ENCODE measurements at regions not wholly inside any gene's neighbourhood (a gene's known extent, or its start where the extent isn't known, plus 50 kb on each side); places are given as distances from the start of the nearest gene placed in this dataset.
"Not testable (repeated sequence)": the region's sequence is repeated elsewhere in the genome, so short reads cannot be mapped to it uniquely, and the experiment has no call there.

DNA sequence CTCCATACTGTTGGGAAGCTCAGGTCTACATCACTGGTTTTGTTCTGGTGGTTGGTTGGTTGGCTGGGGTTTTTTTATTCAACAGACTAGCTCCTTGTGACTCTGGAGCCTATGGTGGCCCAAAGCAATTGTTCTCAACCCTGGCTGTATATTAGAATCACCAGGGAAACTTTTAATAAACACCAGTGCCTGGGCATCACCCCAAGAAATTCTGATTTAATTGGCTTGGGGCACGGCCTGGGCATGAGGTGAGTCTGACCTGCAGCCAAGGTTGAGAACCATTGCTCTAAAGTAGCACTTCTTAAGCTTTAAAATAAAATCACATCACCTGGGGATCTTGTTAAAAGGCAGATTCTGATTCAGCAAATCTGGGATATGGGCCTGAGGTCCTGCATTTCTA lies 184.1 kb downstream of the C1D start:
- DNase-seq = no peak

GRCh38 chr2:67879586-67880290 lies 183.1 kb downstream of the C1D start:
- DNase-seq = no peak

GRCh38 chr2:67880291-67880761 lies 182.5 kb downstream of the C1D start:
- DNase-seq = no peak

GRCh38 chr2:67881816-67882215 lies 181.0 kb downstream of the C1D start:
- DNase-seq = no peak

DNA sequence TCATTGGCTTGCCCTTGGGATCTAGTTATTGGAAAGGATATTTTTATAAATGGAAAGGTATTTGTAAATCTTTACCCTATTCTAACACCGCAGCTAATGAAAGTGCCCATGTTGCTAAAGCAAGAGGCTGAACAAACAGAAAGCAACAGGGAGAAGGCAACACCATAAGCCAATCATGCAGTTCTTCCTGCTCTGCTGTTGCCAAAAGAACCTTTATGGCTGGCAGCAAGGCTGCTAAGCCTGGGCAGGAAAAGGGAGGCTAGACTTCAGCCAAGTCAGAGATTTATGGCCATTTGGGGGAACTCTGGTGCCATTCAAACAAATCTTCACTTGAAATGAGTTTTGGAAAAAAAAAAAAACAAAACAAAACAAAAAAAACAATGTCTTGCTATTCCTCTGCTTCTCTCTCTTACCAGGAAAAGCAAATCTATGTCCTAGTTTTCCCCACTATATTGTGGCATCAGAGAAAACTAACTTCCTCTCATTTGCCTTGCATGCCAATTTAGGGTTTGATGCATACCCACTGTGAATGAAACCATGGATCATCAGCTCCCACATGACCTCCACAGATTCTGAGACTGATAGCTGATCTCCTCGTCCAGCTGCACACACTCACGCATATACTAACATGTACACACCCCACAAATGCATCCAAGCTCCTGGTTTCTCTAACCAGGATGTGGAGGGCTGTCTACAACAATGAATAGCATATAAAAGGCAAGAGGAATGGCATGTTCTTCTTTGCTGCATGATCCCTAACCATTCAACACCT lies 179.3 kb downstream of the C1D start:
- no peak for DNase-seq

DNA sequence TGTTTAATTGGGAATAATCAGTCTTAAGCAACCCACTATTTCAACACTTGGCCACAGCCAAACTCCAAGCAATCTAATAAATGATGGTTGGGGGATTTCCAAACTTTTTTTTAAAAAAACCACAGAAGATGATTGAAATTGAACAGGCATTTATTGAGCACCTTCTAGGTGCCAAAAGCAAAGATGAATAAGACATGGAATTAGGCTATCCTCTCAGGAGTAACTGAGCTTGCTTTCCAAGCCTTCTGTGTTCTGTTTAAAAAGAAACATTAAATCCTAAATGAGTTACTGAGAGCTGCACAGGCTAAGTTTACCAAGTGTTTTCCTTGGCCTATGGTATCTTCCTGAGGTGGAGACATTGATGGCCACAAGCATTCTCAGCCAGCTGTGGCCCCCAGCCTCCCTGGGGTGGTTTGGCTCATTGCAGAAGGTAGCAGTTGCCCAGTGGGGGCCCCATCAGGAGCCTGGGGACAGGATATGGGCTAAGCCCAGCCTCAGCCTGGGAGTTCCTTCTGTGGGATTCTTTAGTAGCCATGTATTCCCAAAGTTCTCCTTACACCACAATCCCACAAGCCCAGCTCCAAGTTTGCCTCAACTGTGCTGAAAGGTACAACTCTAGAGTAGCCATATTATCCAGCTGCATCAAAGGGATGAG lies 174.3 kb downstream of the C1D start:
- DNase-seq = no peak

- no peak for DNase-seq
Measured at GRCh38 chr2:67889056-67889455, 173.7 kb downstream of the C1D start.

DNA sequence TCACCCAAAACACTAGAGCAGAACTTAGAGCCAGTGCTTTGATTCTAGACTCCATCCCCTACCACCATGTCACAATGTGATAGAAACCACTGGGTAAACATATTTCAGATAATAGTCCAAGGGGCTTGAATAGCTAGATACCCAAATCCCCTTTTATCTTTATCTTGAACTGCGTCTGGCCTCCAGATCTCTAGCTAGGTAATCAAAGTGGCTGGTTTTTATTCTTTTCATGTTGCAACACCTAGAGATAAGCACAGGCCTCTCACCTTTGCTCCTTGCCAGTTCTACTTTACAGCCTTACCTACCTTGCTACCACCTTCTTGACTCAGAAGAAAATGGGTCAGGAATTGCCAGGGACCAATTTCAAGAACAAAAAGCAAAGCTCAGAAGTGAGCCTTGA lies 171.2 kb downstream of the C1D start:
- no peak for DNase-seq

- DNase-seq = no peak
Measured at GRCh38 chr2:67892339-67892846, 170.4 kb downstream of the C1D start.

- DNase-seq = no peak
Measured at GRCh38 chr2:67895227-67895941, 167.4 kb downstream of the C1D start.

GRCh38 chr2:67896076-67896475 lies 166.7 kb downstream of the C1D start:
- DNase-seq = no peak

GRCh38 chr2:67896476-67896875 lies 166.3 kb downstream of the C1D start:
- no peak for DNase-seq

DNA sequence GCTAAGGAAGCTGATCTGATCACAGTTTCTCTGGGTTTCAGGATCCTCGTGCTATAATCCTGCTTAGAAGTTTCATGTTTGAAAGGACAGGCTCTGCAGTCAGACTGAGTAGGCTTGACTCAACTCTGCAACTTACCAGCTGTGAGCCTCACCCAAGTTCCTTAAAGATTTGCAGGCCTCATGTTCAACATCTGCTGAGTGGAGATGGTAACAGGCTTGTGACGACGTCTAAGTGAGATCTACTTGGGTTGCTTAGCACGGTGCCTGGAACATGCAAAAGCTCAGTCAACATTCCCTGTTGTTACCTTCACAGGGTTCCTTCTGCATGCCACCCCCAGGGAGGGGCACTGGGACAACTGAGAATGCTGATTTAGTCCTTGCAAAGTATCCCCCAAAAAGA lies 164.2 kb downstream of the C1D start:
- no peak for DNase-seq

DNA sequence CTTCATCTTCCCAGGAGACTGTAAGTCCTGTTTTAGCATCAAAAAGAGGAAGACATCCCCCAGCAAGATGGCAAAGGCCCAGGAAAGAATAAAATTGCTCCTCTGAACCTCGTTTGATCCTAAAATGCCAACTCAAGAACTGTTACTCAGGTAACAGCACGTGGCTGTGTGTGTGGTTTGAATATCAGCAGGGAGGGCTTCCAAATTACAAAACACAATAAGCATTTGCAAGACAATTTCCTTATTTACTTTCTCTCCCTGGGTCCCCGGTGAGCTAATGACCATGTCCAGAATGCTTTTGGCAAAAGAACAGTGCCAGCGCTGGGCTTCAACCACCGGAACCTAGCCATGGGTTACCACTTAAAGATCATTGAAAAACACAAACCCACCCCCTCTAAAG lies 163.6 kb downstream of the C1D start:
- peak; percentile 57 for DNase-seq

- no peak for DNase-seq
Measured at GRCh38 chr2:67900826-67901225, 162.0 kb downstream of the C1D start.

DNA sequence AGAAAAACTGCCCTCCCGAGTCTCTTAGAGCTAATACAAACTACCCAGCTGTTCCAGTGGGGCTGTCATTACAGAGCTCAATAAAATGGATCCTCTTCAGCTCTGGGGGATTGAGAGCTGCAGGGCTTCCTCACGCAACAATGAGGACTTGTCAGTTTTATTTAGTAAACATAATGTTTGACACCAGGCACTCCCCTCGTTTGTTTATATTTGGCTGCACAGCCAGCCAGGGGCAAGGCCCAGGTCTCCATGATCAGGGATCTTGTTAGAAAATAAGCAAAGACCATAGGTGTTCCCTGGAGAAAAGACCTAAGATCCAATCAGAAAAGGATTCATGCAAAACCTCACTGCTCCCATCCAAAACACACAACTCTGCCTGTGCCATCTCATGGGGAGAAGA lies 158.2 kb downstream of the C1D start:
- no peak for DNase-seq

GRCh38 chr2:67904966-67905365 lies 157.8 kb downstream of the C1D start:
- no peak for DNase-seq

DNA sequence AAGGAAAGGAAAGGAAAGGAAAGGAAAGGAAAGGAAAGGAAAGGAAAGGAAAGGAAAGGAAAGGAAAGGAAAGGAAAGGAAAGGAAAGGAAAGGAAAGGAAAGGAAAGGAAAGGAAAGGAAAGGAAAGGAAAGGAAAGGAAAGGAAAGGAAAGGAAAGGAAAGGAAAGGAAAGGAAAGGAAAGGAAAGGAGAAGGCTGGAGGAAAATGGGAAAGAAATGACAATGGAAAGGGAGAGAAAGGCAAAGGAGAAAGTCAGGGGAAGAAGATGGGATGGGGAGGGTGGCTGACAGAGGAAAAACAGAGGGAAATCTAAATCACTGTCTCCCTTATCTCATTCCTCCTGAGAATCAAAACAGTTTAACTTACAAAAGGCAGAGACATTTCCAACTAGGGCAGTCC lies 156.3 kb downstream of the C1D start:
- not testable (repeated sequence) for DNase-seq

DNA sequence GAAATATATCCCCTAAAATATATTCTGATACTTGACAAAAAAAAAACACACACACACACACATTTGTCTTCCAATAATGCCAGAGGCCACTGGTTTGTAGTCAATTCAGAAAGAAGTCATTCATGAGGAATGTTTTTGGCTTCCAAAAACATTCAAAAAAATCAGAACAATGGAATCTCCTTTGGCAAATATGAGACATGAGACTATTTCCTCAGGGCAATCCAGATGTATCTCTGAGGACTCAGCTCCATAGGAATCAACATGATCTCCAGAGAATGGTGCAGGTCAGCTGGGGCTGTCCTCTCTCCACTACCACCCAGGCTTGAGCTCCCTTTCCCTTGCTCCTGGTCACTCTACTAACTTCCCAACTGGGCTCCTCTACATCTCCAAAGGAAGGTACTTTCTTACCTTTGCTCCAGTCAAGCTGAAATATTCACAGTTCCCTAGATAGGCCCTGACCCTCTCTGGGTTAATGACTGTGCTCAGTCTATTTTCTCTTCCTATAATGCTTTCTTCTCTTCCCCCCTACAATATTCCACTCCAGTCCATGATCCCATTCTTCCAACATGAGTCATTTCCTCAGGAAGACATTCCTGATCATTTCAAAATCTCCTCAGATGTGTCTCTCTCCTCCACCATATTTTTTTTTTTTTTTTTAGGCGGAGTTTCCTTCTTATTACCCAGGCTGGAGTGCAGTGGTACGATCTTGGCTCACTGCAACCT lies 145.3 kb downstream of the C1D start:
- no peak for DNase-seq

DNA sequence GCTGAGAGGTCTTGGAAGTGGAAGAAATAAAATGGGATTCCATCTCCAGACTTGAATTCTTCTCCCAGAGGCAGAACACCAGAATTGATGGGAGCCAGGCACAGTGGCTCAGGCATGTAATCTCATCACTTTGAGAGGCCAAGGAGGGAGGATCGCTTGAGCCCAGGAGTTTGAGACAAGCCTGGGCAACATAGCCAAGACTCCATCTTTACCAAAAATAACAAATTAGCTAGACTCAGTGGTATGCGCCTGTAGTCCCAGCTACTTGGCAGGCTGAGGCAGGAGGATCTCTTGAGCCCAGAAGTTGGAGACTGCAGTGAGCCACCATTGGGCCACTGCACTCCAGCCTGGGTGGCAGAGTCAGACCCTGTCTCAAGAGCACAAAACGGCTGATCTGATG lies 144.3 kb downstream of the C1D start:
- no peak for DNase-seq

GRCh38 chr2:67919490-67919889 lies 143.3 kb downstream of the C1D start:
- no peak for DNase-seq

GRCh38 chr2:67922080-67922785 lies 140.6 kb downstream of the C1D start:
- DNase-seq = no peak

Data from NCI-H1417 treated with DMSO at 0.1 percent for 48 hours (cell line).